Peyer's patch (tissue), 4 donors: ENCODE measurements at regions not wholly inside any gene's neighbourhood (a gene's known extent, or its start where the extent isn't known, plus 50 kb on each side); places are given as distances from the start of the nearest gene placed in this dataset.
A peak's percentile ranks its signal among the peaks of the same experiment; 100 is the strongest.

Experiments
- DNase-seq, 3 donors: peaks; one replicate each; pipeline ENCODE4 v3.0.0-alpha.2; 2017 to 2019
- H3K27ac ChIP-seq, 4 donors: fragments of 200-600 bp; sonication (generic); one replicate each; pipeline ENCODE4 v1.5.1; 2016 to 2019
- H3K27me3 ChIP-seq, 2 donors: fragments of 200-600 bp; sonication (generic); one replicate each; pipeline ENCODE4 v1.5.1; 2019
- H3K36me3 ChIP-seq, 3 donors: fragments of 200-600 bp; sonication (generic); one replicate each; pipeline ENCODE4 v1.5.1; 2016 to 2019
- H3K4me1 ChIP-seq, 4 donors: fragments of 200-600 bp; sonication (generic); one replicate each; pipeline ENCODE4 v1.5.1; 2016 to 2019
- H3K4me3 ChIP-seq, 4 donors: fragments of 200-600 bp; sonication (generic); 1 replicate in 3 of 4; 2 replicates in 1 of 4; pipeline ENCODE4 v1.5.1; 2016 to 2019; ENCODE audit warnings: mild to moderate bottlenecking in 1 of 4
- H3K9me3 ChIP-seq, 4 donors: fragments of 200-600 bp; sonication (generic); one replicate each; pipeline ENCODE4 v1.5.1; 2016 to 2019; ENCODE audit warnings: mild to moderate bottlenecking in 1 of 4
- POLR2A ChIP-seq, 2 donors: fragments of 450-650 bp; IDR thresholded peaks; one replicate each; pipeline ENCODE4 v1.5.1; 2017; ENCODE audit warnings: antibody characterized with exemption in 2 of 2, mild to moderate bottlenecking in 2 of 2, moderate library complexity in 2 of 2
- TF ChIP-seq, protein P1 (sequence below), 6 experiments: fragments of 450-650 bp in 4 of 6; fragments of 200-600 bp in 2 of 6; sonication (generic) in 1 of 6; IDR thresholded peaks; one replicate each; pipeline ENCODE4 v1.5.1; 2017 to 2019; ENCODE audit warnings: antibody characterized with exemption in 6 of 6, mild to moderate bottlenecking in 3 of 6, moderate library complexity in 1 of 6

GRCh38 chr6:105991561-105992314, 94.4 kb upstream of the PRDM1 start:
- H3K9me3 ChIP-seq = no peaks in the 10 kb centered on the region
- peak overlapping the region; percentile 56 to 88 (median 62) for H3K4me3 ChIP-seq
- TF ChIP-seq, protein P1, sequence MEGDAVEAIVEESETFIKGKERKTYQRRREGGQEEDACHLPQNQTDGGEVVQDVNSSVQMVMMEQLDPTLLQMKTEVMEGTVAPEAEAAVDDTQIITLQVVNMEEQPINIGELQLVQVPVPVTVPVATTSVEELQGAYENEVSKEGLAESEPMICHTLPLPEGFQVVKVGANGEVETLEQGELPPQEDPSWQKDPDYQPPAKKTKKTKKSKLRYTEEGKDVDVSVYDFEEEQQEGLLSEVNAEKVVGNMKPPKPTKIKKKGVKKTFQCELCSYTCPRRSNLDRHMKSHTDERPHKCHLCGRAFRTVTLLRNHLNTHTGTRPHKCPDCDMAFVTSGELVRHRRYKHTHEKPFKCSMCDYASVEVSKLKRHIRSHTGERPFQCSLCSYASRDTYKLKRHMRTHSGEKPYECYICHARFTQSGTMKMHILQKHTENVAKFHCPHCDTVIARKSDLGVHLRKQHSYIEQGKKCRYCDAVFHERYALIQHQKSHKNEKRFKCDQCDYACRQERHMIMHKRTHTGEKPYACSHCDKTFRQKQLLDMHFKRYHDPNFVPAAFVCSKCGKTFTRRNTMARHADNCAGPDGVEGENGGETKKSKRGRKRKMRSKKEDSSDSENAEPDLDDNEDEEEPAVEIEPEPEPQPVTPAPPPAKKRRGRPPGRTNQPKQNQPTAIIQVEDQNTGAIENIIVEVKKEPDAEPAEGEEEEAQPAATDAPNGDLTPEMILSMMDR (IDR thresholded peaks at IDR 0.05) = no peak
- TF ChIP-seq POLR2A (IDR thresholded peaks at IDR 0.05) = no peak
- H3K4me1 ChIP-seq = peaks cover 0 to 11% (median 3%) of the 10 kb centered on the region in 4 donors
- peak overlapping the region; percentile 69 to 92 (median 84) for H3K27ac ChIP-seq
- DNase-seq = peak; percentile 51 to 80 (median 78)
- no peaks in the 10 kb centered on the region for H3K36me3 ChIP-seq
- peaks cover 0 to 17% of the 10 kb centered on the region in 2 donors for H3K27me3 ChIP-seq

- peaks cover 0 to 20% (median 6%) of the 10 kb centered on the region in 4 donors for H3K4me1 ChIP-seq
- no peaks in the 10 kb centered on the region for H3K9me3 ChIP-seq
- no peaks in the 10 kb centered on the region for H3K36me3 ChIP-seq
- no peak overlapping the region for H3K4me3 ChIP-seq
- no peak for TF ChIP-seq POLR2A (IDR thresholded peaks at IDR 0.05)
- TF ChIP-seq, protein P1 (IDR thresholded peaks at IDR 0.05) = no peak
- H3K27ac ChIP-seq = no peak overlapping the region
- H3K27me3 ChIP-seq = peaks cover 0 to 9% of the 10 kb centered on the region in 2 donors
- no peak for DNase-seq
Observed at GRCh38 chr6:105990151-105990550, 96.0 kb upstream of the PRDM1 start.

- no peak for DNase-seq
- Histone ChIP-seq H3K4me3 (no peak overlapping the region), H3K36me3 (no peaks in the 10 kb centered on the region), H3K4me1 (peaks cover 0 to 21% (median 5%) of the 10 kb centered on the region in 4 donors), H3K27me3 (no peaks in the 10 kb centered on the region), H3K9me3 (no peaks in the 10 kb centered on the region), H3K27ac (no peak overlapping the region)
- TF ChIP-seq, protein P1 (IDR thresholded peaks at IDR 0.05) = no peak
- TF ChIP-seq POLR2A (IDR thresholded peaks at IDR 0.05) = no peak
Observed at GRCh38 chr6:105988812-105989577, 97.1 kb upstream of the PRDM1 start.

- DNase-seq = no peak
- TF ChIP-seq, protein P1 (IDR thresholded peaks at IDR 0.05) = no peak
- TF ChIP-seq POLR2A (IDR thresholded peaks at IDR 0.05) = no peak
- Histone ChIP-seq H3K4me1 (peaks cover 0 to 21% (median 4%) of the 10 kb centered on the region in 4 donors), H3K4me3 (no peak overlapping the region), H3K36me3 (no peaks in the 10 kb centered on the region), H3K27ac (no peak overlapping the region), H3K27me3 (no peaks in the 10 kb centered on the region), H3K9me3 (no peaks in the 10 kb centered on the region)
Observed at GRCh38 chr6:105988321-105988720, 97.8 kb upstream of the PRDM1 start.

- H3K4me3 ChIP-seq = no peak overlapping the region
- TF ChIP-seq, protein P1 (IDR thresholded peaks at IDR 0.05) = no peak
- no peak for TF ChIP-seq POLR2A (IDR thresholded peaks at IDR 0.05)
- peaks cover 0 to 15% (median 3%) of the 10 kb centered on the region in 4 donors for H3K4me1 ChIP-seq
- no peaks in the 10 kb centered on the region for H3K27me3 ChIP-seq
- no peaks in the 10 kb centered on the region for H3K36me3 ChIP-seq
- H3K27ac ChIP-seq = no peak overlapping the region
- no peak for DNase-seq
- H3K9me3 ChIP-seq = no peaks in the 10 kb centered on the region
Observed at GRCh38 chr6:105987516-105987915, 98.6 kb upstream of the PRDM1 start.
